ENCODE measurements at regions not wholly inside any gene's neighbourhood (a gene's known extent, or its start where the extent isn't known, plus 50 kb on each side); places are given as distances from the start of the nearest gene placed in this dataset.

GRCh38 chr1:191256917-191257316 lies 779.3 kb upstream of the BRINP3 start:
- Mint-ChIP-seq H3K4me3 (no peak overlapping the region), H3K27ac (no peak overlapping the region), H3K9me3 (no peaks in the 10 kb centered on the region), H3K27me3 (ENCODE audit: low read depth) (no peaks in the 10 kb centered on the region), H3K4me1 (no peaks in the 10 kb centered on the region), H3K36me3 (ENCODE audit: insufficient read depth in 1 of 3, low read depth in 3 of 3) (no peaks in the 10 kb centered on the region)
- no peaks in the 10 kb centered on the region for H3K4me1 ChIP-seq (ENCODE audit: insufficient read depth, low read length)
- no peak overlapping the region for H2AFZ ChIP-seq (ENCODE audit: low read length)
- H3K18ac ChIP-seq (ENCODE audit: insufficient read length, low read depth, low read length): no peak overlapping the region
- H3T11ph ChIP-seq (ENCODE audit: low read length): no peak overlapping the region
- H3K79me1 ChIP-seq (ENCODE audit: insufficient read depth, low read depth, low read length, poor library complexity, severe bottlenecking): no peaks in the 10 kb centered on the region
- no peaks in the 10 kb centered on the region for H3K23me2 ChIP-seq (ENCODE audit: insufficient read length, low read depth, low read length, poor library complexity, severe bottlenecking)
- H3K14ac ChIP-seq (ENCODE audit: insufficient read depth, low read length): no peak overlapping the region
- no peak overlapping the region for H2BK15ac ChIP-seq (ENCODE audit: low read depth, low read length)
- H4K20me1 ChIP-seq (ENCODE audit: control insufficient read depth, insufficient read depth, insufficient read length): no peaks in the 10 kb centered on the region
- no peak overlapping the region for H2BK120ac ChIP-seq (ENCODE audit: low read depth, low read length, poor library complexity, severe bottlenecking)
- H3K56ac ChIP-seq (ENCODE audit: insufficient read length, low read depth, low read length): no peak overlapping the region
- H4K5ac ChIP-seq (ENCODE audit: insufficient read length, low read depth, low read length): no peak overlapping the region
- no peaks in the 10 kb centered on the region for H3K9me3 ChIP-seq (ENCODE audit: control insufficient read depth, low read depth, low read length)
- no peak overlapping the region for H3K23ac ChIP-seq (ENCODE audit: insufficient read length, low read depth, low read length)
- H3K27me3 ChIP-seq (ENCODE audit: insufficient read depth, low read length): no peaks in the 10 kb centered on the region
- DNase-seq: no peak
- H3K27ac ChIP-seq (ENCODE audit: insufficient read length, low read depth, low read length): no peak overlapping the region
- H3K79me2 ChIP-seq (ENCODE audit: insufficient read depth, low read length): no peaks in the 10 kb centered on the region
- no peak overlapping the region for H3K9ac ChIP-seq (ENCODE audit: extremely low read depth, insufficient read length, low read length)
- no peak overlapping the region for H4K91ac ChIP-seq (ENCODE audit: insufficient read length, low read depth, low read length)
- H3K4ac ChIP-seq (ENCODE audit: low read depth, low read length): no peak overlapping the region
- no peak overlapping the region for H4K8ac ChIP-seq (replicated peaks; ENCODE audit: insufficient read length, low read depth, low read length)
- no peak overlapping the region for H2BK20ac ChIP-seq (ENCODE audit: low read depth, low read length, poor library complexity, severe bottlenecking)
- WGBS (ENCODE audit: extremely low coverage, insufficient read length, low lambda C conversion rate): no CpG with 5 or more reads among the region's 1 CpG
- no peak overlapping the region for H3K4me2 ChIP-seq (ENCODE audit: insufficient read depth, insufficient read length, low read length)
- TF ChIP-seq CTCF (conservative IDR thresholded peaks at IDR 0.05): no peak
- no peak overlapping the region for H2AK5ac ChIP-seq (ENCODE audit: insufficient read length, low read length)
- H2BK5ac ChIP-seq (ENCODE audit: insufficient read length, low read length): no peak overlapping the region
- H2BK12ac ChIP-seq (ENCODE audit: insufficient read length, low read depth, low read length): no peak overlapping the region
